ENCODE measurements at regions not wholly inside any gene's neighbourhood (a gene's known extent, or its start where the extent isn't known, plus 50 kb on each side); places are given as distances from the start of the nearest gene placed in this dataset.

GRCh38 chr10:110442746-110443145, 55.0 kb upstream of the DUSP5 start:
- no peaks in the 10 kb centered on the region for H3K79me2 ChIP-seq (ENCODE audit: control insufficient read depth, insufficient read depth, low read length)
- no peak overlapping the region for H3K9ac ChIP-seq (ENCODE audit: low read length)
- ATAC-seq (ENCODE audit: low read depth) (no peak), DNase-seq (no peak)
- ChIA-PET POLR2A (no interaction called here), CTCF (no interaction called here)
- TF ChIP-seq EZH2 (IDR thresholded peaks at IDR 0.05; ENCODE audit: borderline replicate concordance, insufficient read depth, low read depth, low read length, poor library complexity, severe bottlenecking) (no peak), CTCF (IDR thresholded peaks at IDR 0.05) (no peak)
- H3K36me3 ChIP-seq (replicated peaks in 1 of 2; ENCODE audit: control extremely low read depth in 1 of 2, control insufficient read depth in 1 of 2, extremely low read depth in 1 of 2, insufficient read depth in 2 of 2, low read length in 1 of 2): no peaks in the 10 kb centered on the region
- Mint-ChIP-seq H3K27me3 (peaks cover 10% of the 10 kb centered on the region), H3K4me1 (peaks cover 10% of the 10 kb centered on the region), H3K4me3 (no peak overlapping the region), H3K9me3 (ENCODE audit: insufficient read depth) (no peaks in the 10 kb centered on the region), H3K27ac (no peak overlapping the region)
- intact Hi-C loops (cut with micrococcal nuclease): no loop called here
- no peak overlapping the region for H3K4me3 ChIP-seq (ENCODE audit: control extremely low read depth in 1 of 5, extremely low read depth in 1 of 5, insufficient read depth in 1 of 5, low read depth in 2 of 5, low read length in 4 of 5)
- no peak overlapping the region for H3K4me2 ChIP-seq (replicated peaks; ENCODE audit: low read depth, low read length, poor library complexity, severe bottlenecking)
- WGBS (ENCODE audit: insufficient coverage): 100% methylated on average over 2 of the region's 4 CpGs
- no peak overlapping the region for H2AFZ ChIP-seq (ENCODE audit: insufficient read depth, low read depth, low read length, poor library complexity, severe bottlenecking)
- H3K9me3 ChIP-seq (ENCODE audit: control extremely low read depth in 1 of 3, control insufficient read depth in 2 of 3, insufficient read depth in 1 of 3, low read length in 2 of 3): peaks cover 0 to 5% (median 0%) of the 10 kb centered on the region in 3 donors
- H4K20me1 ChIP-seq (ENCODE audit: control insufficient read depth, insufficient read depth, low read length, poor library complexity, severe bottlenecking): no peaks in the 10 kb centered on the region
- peaks cover 0 to 9% (median 2%) of the 10 kb centered on the region in 4 experiments for H3K27me3 ChIP-seq (replicated peaks in 1 of 4; ENCODE audit: control extremely low read depth in 1 of 4, control insufficient read depth in 3 of 4, insufficient read depth in 4 of 4, low read length in 3 of 4)
- H3K4me1 ChIP-seq (ENCODE audit: control insufficient read depth in 2 of 2, insufficient read depth in 2 of 2, low read length in 2 of 2): peaks cover 4 to 6% of the 10 kb centered on the region in 2 donors
- H3K27ac ChIP-seq (ENCODE audit: low read length in 2 of 2): no peak overlapping the region

GRCh38 chr10:110443239-110444003, 54.3 kb upstream of the DUSP5 start:
- ATAC-seq (ENCODE audit: low read depth): no peak

More at GRCh38 chr10:110443239-110444003, 54.3 kb upstream of the DUSP5 start:
- peaks cover 10% of the 10 kb centered on the region for H3K4me1 Mint-ChIP-seq
- no peak overlapping the region for H3K4me3 Mint-ChIP-seq
- H3K4me3 ChIP-seq (ENCODE audit: control extremely low read depth in 1 of 5, extremely low read depth in 1 of 5, insufficient read depth in 1 of 5, low read depth in 2 of 5, low read length in 4 of 5): no peak overlapping the region
- CTCF ChIA-PET: no interaction called here
- H3K9ac ChIP-seq (ENCODE audit: low read length): no peak overlapping the region
- H3K4me2 ChIP-seq (replicated peaks; ENCODE audit: low read depth, low read length, poor library complexity, severe bottlenecking): no peak overlapping the region
- H3K27ac Mint-ChIP-seq: no peak overlapping the region
- no peaks in the 10 kb centered on the region for H3K9me3 ChIP-seq (ENCODE audit: control extremely low read depth in 1 of 3, control insufficient read depth in 2 of 3, insufficient read depth in 1 of 3, low read length in 2 of 3)
- DNase-seq: no peak
- no peaks in the 10 kb centered on the region for H3K9me3 Mint-ChIP-seq (ENCODE audit: insufficient read depth)
- no peaks in the 10 kb centered on the region for H4K20me1 ChIP-seq (ENCODE audit: control insufficient read depth, insufficient read depth, low read length, poor library complexity, severe bottlenecking)
- no peak for TF ChIP-seq EZH2 (IDR thresholded peaks at IDR 0.05; ENCODE audit: borderline replicate concordance, insufficient read depth, low read depth, low read length, poor library complexity, severe bottlenecking)
- TF ChIP-seq CTCF (IDR thresholded peaks at IDR 0.05): no peak
- H2AFZ ChIP-seq (ENCODE audit: insufficient read depth, low read depth, low read length, poor library complexity, severe bottlenecking): no peak overlapping the region
- H3K4me1 ChIP-seq (ENCODE audit: control insufficient read depth in 2 of 2, insufficient read depth in 2 of 2, low read length in 2 of 2): peaks cover 4 to 6% of the 10 kb centered on the region in 2 donors
- H3K79me2 ChIP-seq (ENCODE audit: control insufficient read depth, insufficient read depth, low read length): no peaks in the 10 kb centered on the region
- peaks cover 0 to 9% (median 2%) of the 10 kb centered on the region in 4 experiments for H3K27me3 ChIP-seq (replicated peaks in 1 of 4; ENCODE audit: control extremely low read depth in 1 of 4, control insufficient read depth in 3 of 4, insufficient read depth in 4 of 4, low read length in 3 of 4)
- no peak overlapping the region for H3K27ac ChIP-seq (ENCODE audit: low read length in 2 of 2)
- 97% methylated on average over 12 of the region's 12 CpGs for WGBS (ENCODE audit: insufficient coverage)
- POLR2A ChIA-PET: no interaction called here
- peaks cover 10% of the 10 kb centered on the region for H3K27me3 Mint-ChIP-seq
- intact Hi-C loops (cut with micrococcal nuclease): no loop called here
- H3K36me3 ChIP-seq (replicated peaks in 1 of 2; ENCODE audit: control extremely low read depth in 1 of 2, control insufficient read depth in 1 of 2, extremely low read depth in 1 of 2, insufficient read depth in 2 of 2, low read length in 1 of 2): no peaks in the 10 kb centered on the region

All from B cell (primary cell).